Dedifferentiated amniotic fluid mesenchymal stem cell (primary cell): ENCODE measurements at regions not wholly inside any gene's neighbourhood (a gene's known extent, or its start where the extent isn't known, plus 50 kb on each side); places are given as distances from the start of the nearest gene placed in this dataset.
A peak's percentile ranks its signal among the peaks of the same experiment; 100 is the strongest.
"Not testable (repeated sequence)": the region's sequence is repeated elsewhere in the genome, so short reads cannot be mapped to it uniquely, and the experiment has no call there.

Experiments
- DNase-seq: peaks from one replicate; pipeline ENCODE4 v3.0.0-alpha.2; 2016; ENCODE audit errors: extremely low spot score

DNA sequence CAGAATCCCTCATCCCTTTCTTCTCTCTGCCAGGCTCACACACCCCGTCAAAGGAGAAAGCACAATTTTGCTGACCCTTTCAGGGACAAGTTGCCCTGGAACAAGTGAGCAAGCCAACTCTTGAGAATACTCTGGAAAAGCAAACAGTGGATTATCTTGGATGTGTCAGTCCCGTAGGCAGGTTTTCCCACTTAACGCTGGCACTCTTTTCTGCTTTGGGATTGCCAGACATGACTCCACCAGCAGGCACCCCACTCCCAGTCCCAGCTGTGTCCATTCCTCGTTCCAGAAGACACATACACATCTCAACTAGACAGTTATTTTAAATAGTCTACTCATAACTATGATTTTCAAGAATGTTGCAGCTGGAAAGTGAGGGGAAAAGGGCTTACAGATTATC is 145.5 kb upstream of the CDKN3 start:
- DNase-seq: no peak

DNA sequence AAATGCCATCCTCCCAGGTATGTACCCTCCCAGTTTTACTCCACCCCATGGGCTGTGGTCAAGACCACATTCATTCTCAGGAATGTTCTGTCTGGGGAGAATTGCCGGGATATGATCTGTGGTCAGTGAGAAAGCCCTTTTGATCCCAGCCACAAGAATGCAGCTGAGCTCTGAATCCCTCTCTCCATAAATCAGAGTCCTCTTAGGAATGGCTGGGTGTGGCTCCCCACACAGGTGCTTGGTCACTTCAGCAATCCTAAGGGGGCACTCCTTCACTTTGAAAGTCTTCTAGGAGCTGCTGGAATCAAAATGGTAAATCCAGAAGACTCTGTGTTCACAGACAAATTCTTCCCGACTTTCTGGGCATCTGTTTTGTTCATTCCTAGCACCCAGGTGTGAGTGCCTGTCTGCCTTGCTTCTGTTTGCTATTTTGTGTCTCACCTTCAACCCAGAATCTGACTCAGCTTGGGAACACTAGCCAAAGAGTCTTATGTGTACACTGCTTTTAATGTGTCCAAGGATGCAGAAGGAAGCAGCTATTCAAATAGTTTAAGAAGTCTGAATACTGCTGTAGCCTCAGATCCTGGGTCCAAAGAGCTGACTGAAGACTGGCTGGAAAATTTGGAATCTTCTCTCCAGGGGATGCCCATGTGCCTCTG is 144.6 kb upstream of the CDKN3 start:
- DNase-seq: peak; percentile 24

DNA sequence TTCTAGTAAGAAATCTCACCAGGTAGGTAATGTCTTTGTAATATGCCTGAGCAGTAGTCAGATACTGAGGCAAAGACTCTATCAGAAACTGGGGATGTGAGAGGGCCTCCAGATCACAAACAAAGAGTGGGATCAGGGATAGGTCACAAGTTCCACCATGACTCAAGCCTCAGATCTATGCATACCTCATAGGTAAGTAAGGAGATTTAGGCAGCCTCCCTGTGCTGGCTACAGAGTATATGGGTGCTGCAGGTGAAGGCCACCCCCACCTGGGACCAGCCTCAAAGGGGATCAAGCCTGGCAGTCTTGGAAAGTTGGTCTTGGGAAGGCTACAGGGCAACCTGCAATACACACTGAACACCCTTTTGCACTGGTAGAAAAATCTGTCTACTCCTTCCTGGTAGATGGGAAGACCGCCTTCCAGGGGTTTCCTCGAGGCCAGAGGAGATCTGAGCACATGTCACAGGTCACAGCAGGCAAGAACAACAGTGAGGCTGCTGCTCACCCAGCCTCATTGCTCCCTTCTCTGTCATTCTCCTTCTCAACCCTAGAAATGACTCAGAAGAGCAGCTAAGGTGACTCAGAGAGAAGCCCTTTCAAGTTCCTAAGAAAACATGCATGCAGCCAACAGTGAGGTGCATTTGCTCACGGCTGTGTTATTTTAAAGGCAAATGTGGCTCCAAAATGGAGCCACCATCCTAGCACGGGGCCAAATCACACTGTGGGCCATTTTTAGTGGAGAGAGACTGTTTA is 143.4 kb upstream of the CDKN3 start:
- peak; percentile 36 for DNase-seq

DNA sequence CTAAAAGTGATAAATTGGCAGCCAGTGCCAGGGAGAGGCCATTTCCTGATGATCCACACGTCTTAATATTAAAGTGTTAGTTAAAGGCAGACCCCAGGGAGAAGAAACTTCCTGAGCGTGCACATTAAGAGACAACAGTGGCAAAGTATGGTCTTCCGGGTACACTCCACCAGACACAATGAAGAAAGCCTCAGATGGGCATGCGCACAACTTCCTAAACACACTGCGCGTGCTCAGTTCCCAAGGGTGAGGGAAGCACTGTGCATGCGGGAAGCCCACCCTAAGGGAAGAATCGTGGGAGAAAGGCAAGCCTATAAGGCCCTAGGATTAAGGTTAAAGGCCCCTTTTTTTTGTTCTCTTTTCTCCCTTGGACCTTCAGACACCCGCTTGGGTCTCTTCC is 140.7 kb upstream of the CDKN3 start:
- DNase-seq: no peak

DNA sequence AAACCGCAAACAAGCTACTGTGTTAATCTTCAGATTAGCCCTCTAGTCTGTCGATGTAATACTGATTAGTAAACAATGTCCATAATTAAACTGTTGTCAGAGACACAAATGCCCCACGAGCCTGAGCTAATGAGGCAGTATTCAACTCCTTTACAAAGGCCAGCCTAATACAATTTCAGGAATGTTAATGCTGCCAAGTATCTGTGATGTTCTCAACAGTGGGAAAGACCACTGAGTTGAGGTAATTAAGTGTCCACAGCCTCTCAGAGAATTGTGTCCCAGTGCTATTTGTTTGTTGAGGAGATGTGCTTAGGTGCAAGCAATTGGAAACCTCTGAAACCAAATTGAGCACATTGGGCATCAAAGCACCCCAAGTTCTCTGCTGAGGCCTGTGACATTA is 139.4 kb upstream of the CDKN3 start:
- no peak for DNase-seq

DNA sequence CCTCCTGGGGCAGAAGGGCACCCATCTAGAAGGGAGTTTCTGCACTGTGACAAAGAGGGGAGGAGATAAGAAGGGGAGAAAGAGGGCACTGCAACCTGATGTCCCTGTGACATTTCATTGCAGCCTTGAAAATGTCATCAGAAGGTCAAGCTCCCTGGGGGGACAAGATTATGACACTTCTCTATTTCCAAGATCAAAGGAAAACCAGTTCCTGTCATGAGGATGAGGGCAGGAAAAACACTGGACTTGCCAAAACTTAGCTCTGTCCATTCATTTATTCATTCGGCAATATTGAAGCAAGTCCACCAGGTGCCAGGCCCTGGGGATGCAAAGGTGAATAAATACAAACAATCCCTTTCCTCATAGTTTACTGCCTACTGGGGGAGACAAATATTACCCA is 138.4 kb upstream of the CDKN3 start:
- DNase-seq: no peak

DNA sequence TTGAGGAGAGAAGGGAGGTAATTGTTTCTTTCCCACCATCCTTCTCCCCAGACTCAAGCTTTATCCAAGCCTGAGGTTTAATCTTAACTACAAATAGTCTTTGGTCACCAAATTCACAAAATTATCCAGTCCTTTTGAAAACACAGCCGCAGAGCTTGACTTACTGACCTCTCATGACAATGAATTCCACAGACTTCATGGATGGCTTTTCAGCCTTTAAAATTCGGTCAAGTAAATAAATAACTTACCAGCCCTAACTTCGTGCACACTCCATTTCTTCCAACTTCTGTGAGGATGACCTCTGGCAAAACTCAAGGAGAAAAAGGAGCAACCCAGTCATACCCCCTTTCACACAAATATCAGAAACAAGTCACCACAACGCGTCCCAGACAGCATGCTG is 137.0 kb upstream of the CDKN3 start:
- no peak for DNase-seq

DNA sequence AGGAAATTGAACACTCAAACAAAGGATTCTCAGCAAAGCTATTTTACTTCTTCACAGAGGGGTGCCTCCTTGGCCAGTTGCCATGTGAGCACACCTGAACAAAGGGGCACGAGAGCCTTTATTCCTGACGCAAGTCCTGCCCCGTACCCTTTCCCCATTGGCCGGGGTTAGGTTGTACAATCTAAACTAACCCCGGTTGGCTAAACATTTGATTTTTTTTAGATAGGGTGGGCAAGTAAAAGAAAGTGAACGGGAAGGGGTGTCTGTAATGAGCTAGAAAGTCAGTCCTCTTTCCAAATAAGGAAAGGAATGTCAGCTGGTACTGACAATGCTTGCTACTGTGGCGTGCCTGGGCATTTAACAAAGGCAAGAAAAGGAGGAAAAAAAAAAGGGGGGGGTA is 135.5 kb upstream of the CDKN3 start:
- DNase-seq: no peak

DNA sequence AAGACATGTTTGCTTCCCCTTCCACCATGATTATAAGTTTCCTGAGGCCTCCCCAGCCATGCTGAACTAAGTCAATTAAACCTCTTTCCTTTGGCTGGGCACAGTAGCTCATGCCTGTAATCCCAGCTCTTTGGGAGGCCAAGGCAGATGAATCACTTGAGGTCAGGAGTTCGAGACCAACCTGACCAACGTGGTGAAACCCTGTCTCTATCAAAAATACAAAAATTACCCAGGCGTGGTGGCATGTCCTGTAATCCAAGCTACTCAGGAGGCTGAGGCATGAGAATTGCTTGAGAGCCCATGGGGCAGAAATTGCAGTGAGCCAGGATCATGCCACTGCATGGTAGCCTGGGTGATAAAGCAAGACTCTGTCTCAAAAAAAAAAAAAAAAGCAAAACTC is 130.2 kb upstream of the CDKN3 start:
- DNase-seq: not testable (repeated sequence)

DNA sequence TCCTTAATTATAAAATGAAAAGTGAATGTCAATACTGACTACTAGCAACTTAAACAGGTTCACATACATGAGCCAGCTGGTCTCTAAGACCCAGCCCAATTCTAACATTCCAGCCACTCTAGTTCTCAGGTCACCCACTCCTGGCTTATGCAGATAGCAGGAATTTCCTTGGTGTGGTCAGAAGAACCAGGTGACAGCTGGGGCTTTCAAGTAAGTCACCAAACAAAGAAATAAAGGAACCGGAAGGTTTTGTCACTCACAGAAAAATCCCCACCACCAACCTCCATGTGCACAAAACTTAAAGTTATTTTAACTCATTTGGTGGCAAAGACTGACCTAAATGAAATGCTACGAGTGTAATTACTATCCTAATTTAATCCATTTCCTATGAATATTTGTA is 129.6 kb upstream of the CDKN3 start:
- DNase-seq: no peak

DNA sequence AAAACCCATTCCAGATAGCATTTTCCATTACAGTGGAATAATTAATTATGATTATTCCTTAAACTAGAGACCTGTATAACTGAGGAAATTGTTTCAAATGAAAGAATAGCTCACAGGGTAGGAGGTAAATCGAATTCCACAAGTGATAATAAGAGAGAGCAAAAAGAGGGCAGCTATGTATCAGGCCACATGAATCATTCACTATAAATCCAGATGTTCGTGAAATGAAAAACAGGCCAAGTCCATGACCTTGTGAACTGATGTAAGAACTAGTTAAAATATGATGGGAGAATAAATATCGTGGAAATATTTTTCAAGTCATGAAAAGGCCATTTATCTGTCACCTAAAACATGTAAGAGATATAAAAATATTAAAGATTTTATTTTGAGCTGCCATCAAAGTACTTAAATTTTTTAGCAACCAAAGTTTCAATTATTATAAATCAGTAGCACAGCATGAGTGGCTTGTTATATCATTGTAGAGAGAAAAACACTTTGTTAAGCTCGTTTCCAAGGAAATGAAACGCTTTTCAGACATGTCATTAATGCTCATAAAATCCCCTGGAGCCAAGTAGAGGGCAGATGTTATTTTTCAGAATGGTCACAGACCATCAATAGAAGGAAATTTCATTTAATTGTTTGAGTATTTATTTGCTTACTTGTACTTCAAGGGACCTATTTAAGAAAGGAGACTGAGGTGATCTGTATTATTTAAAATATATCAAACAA is 120.6 kb upstream of the CDKN3 start:
- DNase-seq: no peak

DNA sequence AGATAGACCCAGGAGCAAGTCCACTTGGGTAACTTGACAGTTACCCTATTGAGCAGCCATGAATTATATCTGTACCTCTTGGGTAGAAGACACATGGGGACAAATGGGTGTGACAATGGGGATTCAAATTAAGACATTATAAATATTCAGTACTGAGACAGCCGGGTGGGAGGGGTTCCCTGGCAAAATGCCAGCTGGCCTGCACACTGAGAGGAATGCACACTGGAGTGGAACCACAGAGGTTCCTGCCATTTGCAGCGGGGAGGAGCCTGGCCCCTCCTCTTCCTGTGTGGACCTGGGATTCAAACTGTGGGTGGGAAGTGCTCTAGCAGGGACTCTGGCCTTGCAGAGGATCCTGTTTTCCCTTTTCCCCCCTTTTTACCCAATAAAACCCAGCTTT is 118.7 kb upstream of the CDKN3 start:
- no peak for DNase-seq

DNA sequence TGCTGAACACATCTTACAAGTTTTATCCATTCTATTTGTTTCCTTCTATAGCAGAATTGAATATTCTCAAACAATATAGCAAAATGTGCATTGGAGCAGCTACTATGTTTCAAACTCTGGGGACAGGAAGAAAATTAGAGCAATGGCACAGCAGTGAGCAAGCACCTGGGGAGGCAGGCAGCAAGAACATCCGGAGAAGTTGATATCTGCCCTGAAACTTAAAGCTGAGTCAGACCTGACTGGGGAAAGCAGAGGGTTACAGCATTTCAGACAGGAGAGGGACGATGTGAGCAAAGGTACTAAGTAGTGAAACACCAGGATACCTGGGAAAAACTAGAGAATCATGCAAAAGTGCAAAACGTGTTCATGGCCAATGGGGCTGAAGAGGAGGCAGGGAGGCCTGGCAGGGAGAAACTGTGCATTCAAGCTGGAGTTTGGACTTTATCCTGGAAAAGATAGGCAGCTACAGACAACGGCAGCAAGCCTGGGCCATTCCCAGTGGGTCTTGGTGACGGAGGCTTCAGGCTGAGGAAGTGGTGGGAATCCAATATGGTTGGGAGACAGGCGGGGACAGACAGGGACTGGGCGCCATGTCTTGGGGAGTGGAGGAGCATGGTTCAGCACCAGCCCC is 118.0 kb upstream of the CDKN3 start:
- DNase-seq: no peak

DNA sequence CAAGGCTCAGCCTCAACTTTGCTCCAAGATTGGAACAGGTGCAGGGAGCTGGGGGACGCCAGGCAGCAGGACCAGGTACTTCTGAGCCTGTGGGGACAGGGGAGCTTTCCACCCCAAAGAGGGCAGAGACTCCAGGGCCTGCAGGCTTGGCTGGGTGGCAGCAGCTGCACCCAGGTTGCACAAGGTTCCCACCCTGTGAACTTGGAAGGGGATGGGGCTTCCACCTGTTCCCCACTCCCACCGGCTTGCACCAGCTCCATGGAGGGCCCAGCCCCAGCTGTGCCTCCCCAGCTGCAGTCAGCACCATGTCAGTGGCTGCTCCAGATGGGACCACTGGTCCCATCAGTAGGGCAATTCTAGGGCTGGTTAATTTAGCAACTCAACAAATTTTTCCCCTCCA is 114.0 kb upstream of the CDKN3 start:
- no peak for DNase-seq

DNA sequence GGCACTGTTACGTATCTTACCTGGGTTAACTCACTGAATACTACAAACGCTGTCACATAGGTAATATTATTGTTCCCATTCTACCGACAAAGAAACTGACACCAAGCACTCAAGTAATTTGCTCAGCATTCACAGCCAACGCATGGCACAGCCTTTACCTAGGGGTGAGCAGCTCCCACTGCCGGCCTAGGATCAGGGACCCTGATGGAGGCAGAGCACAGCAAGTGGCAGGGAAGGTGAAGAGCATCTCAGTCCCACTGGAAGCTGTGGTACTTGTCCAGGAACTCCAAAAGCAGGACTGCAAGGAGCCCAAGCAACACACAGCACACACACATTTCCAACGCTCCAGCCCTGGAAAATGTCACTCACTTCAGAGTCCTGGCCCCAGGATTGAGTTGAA is 111.8 kb upstream of the CDKN3 start:
- DNase-seq: no peak

DNA sequence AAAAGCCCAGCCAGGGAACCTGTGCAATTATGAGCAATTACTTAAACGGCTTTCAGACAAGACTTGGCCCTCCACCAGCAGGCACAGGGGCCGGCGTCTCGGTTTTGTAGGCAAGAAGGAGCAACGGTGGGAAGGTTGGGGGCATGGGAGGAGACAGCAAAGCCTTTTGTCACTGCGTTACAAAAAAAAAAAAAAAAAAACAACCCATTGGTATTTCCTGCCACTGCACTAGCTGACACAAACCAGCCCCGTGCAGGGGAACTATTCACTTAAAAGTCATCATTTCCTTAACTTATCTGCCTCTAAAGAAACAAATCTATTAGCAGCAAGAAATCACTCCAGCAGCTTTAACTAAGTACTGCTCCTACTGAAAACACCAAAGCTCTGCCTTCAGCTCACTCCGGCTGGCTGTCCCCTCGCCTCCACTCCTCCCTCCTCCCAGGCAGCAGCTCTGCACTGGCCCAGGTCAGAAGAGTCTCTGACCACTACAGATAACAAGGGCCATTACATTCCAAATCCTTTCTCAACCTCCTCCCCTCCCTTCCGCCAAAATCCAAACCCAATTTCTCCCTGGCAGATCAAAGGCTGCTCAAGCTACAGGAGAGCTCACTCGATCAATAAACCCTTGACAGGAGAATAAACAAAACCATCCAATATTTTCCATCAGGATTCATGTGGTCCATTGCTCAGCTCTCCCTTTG is 105.2 kb upstream of the CDKN3 start:
- DNase-seq: no peak

DNA sequence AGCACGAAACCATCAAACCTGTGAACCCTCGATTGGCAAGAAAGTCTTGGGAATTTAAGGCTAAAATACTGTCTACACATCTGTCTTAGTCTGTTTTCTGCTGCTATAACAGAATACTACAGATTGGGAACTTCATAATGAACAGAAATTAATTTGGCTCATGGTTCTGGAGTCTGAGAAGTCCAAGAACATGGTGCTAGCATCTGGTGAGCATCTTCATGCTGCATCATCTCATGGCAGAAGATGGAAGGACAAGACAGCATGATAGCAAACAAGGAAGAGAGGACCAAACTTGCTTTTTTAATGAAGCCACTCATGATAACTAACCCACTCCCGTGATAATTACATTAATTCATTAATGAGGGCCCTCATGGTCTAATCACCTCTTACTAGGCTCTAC is 102.0 kb upstream of the CDKN3 start:
- DNase-seq: no peak

DNA sequence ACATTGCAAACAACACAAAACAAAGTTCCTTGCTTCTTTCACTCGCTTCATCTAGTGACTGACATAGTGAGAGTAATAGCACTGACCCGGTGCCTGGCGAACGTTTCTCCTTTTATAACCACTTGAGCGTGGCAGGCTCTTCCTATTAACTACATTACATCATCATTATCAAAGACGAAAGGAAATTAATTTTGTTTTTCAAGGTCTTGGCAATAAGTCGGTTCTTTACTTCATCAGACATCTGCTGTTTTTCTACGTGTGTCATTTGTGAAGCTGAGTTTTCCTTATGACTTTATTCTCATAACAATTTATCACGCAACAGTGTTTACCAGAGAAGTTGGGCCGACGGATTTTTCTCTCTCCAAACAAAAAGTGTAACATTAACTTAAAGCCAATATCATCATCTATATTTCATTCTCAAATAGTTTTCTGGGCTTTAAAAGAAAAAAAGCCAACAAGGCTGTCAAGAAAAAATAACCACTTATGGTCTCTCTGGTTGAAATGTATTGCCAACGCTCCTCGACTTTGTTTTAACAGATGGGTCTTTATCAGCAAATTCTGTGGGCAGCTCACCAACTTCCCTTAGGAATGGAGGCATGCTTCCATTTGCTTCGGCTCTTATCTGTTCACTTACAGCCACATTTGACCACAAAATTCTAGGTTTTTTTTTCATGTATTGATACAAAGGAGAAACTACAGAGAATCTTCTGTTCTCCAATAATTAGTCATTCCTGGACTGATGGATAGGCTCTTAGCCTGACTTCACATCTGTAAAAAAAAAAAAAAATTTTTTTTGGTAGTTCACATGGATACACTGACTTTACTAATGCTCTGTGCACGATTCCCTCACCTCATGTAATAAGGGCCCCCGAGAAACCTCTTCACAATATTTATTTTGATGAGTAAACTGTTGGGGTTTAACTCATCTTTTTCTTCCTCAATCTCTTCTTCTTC is 97.1 kb upstream of the CDKN3 start:
- DNase-seq: no peak

DNA sequence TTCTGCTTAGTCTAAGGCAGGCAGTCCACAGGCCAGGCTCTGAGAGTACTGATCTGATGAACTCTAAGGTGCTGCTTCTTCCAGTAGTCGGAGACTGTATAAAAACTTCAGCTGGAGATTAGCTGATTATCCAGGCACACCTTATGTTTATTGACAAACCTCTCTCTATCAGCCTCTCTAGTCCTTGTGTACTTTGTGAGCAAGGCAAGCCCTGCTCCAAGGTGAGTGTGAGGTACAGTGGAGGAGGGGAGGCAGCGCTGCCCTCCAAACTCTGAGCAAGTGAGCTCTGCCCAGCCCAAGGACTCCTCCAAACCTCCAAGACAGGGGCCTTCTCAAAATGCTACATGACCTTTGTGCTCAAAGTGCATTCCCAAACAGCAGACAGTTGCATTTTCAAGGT is 95.9 kb upstream of the CDKN3 start:
- no peak for DNase-seq

DNA sequence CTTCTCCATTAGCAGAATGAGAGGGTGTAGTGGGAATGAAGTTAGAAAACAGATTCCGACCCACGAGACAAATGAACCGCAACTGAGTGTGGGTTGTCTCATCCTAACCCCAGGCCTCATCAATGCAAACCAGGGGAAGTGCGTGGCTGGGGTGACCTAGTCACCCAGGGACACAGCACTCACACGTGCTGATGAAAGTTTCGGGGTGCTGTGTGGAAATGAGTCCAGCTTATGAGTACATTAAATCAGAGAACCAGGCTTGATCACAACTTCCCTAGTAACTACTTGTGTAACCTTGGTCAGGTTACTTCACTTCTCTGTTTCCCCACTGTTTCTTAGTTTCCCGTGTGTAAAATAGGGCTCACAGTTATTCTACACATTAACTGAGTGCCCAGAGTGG is 95.4 kb upstream of the CDKN3 start:
- no peak for DNase-seq

DNA sequence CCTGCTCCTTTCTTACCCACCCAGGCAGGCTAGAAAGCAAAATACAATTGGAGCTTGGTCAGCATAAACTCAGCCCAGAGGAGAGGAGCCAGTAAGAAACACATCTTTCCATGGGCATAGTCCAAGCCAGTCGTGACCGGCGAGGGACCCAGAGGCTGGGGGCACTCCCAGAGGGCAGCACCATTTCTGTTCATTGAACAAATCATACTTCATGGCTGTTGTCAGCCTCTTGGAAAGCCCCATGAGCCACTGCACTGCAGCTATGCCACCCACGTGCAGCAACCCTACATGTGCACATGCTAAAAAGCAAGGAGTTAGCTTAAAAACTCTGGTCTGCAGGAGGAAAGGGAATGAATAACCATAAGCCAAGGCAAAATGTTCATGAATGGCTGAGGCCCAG is 90.0 kb upstream of the CDKN3 start:
- DNase-seq: no peak
